Vagina (tissue), 2 donors: ENCODE measurements at regions not wholly inside any gene's neighbourhood (a gene's known extent, or its start where the extent isn't known, plus 50 kb on each side); places are given as distances from the start of the nearest gene placed in this dataset.

ENCODE experiments used
- POLR2A ChIP-seq, 2 donors: fragments of 450-650 bp; IDR thresholded peaks; one replicate each; pipeline ENCODE4 v1.6.1; 2017; ENCODE audit warnings: antibody characterized with exemption in 2 of 2, mild to moderate bottlenecking in 2 of 2, moderate library complexity in 2 of 2
- POLR2AphosphoS5 ChIP-seq, 2 donors: sonication (generic); formaldehyde crosslinking; IDR thresholded peaks; one replicate each; pipeline ENCODE4 v1.9.0; 2017; ENCODE audit warnings: antibody characterized with exemption in 2 of 2, mild to moderate bottlenecking in 2 of 2, low read depth in 1 of 2; ENCODE audit not compliant: insufficient read depth in 1 of 2
- TF ChIP-seq, protein P1 (sequence below), 3 experiments: fragments of 450-650 bp in 2 of 3; fragments of 200-600 bp in 1 of 3; sonication (generic) in 1 of 3; IDR thresholded peaks; one replicate each; pipeline ENCODE4 v1.5.1; 2017 to 2019; ENCODE audit warnings: antibody characterized with exemption in 3 of 3, mild to moderate bottlenecking in 2 of 3, moderate library complexity in 2 of 3

DNA sequence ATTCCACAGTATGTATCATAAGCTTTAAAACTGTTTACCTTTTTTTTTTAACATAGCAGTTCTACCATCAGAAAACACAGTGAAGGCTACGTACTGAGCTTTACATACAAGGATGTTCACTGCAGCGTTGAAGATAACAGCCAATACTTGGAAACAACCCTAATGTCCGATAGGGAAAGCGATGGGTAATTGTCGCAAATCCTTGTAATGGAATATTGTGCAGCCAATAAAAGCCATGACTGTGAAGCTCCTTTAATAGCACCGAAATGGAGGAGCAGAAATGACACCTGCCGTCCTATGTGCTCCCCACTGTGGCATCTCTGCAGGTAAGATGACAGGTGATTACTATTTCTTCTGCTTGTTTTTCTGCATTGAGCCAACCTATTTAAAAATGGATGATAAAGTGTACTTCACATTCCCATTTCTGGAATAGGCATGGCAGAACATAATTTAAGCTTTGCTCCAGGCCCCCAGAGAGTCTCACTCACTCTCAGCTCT lies 523.8 kb downstream of the PTPRU start:
- TF ChIP-seq, protein P1, sequence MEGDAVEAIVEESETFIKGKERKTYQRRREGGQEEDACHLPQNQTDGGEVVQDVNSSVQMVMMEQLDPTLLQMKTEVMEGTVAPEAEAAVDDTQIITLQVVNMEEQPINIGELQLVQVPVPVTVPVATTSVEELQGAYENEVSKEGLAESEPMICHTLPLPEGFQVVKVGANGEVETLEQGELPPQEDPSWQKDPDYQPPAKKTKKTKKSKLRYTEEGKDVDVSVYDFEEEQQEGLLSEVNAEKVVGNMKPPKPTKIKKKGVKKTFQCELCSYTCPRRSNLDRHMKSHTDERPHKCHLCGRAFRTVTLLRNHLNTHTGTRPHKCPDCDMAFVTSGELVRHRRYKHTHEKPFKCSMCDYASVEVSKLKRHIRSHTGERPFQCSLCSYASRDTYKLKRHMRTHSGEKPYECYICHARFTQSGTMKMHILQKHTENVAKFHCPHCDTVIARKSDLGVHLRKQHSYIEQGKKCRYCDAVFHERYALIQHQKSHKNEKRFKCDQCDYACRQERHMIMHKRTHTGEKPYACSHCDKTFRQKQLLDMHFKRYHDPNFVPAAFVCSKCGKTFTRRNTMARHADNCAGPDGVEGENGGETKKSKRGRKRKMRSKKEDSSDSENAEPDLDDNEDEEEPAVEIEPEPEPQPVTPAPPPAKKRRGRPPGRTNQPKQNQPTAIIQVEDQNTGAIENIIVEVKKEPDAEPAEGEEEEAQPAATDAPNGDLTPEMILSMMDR (IDR thresholded peaks at IDR 0.05): no peak
- no peak for TF ChIP-seq POLR2AphosphoS5 (IDR thresholded peaks at IDR 0.05; ENCODE audit: insufficient read depth in 1 of 2, low read depth in 1 of 2)
- no peak for TF ChIP-seq POLR2A (IDR thresholded peaks at IDR 0.05)
